Keratinocyte (primary cell): ENCODE measurements at regions not wholly inside any gene's neighbourhood (a gene's known extent, or its start where the extent isn't known, plus 50 kb on each side); places are given as distances from the start of the nearest gene placed in this dataset.

Source experiments
- DNase-seq: peaks from one replicate; pipeline ENCODE4 v3.0.0-alpha.2; 2011; ENCODE audit warnings: low read depth, missing footprints, low spot score
- FAIRE-seq: peaks from 2 replicates; lab custom pipeline; 2011; peaks lifted over from hg19 to GRCh38; lab: Jason Lieb, UNC
- H2AFZ ChIP-seq: 2 replicates; pipeline ENCODE4 v1.6.0; 2012; ENCODE audit warnings: low read length, control low read depth, inconsistent platforms; ENCODE audit not compliant: control insufficient read depth
- H3K27ac ChIP-seq: 2 replicates; pipeline ENCODE4 v1.5.1; 2011; ENCODE audit warnings: low read length; ENCODE audit not compliant: control insufficient read depth, insufficient read depth
- H3K27me3 ChIP-seq: 3 replicates; pipeline ENCODE4 v1.6.0; 2011; ENCODE audit warnings: low read length; ENCODE audit not compliant: control insufficient read depth, insufficient read depth; ENCODE audit errors: extremely low read depth
- H3K36me3 ChIP-seq, 2 experiments: 2 replicates in 1 of 2; 3 replicates in 1 of 2; pipeline ENCODE4 v1.5.1; 2011; ENCODE audit warnings: low read length in 2 of 2, mild to moderate bottlenecking in 1 of 2; ENCODE audit not compliant: control insufficient read depth in 2 of 2, insufficient read depth in 2 of 2; ENCODE audit errors: extremely low read depth in 1 of 2
- H3K4me1 ChIP-seq: 3 replicates; pipeline ENCODE4 v1.5.1; 2011; ENCODE audit warnings: low read length; ENCODE audit not compliant: control insufficient read depth, insufficient read depth; ENCODE audit errors: extremely low read depth
- H3K4me2 ChIP-seq: 3 replicates; pipeline ENCODE4 v1.6.0; 2011; ENCODE audit warnings: low read depth, low read length; ENCODE audit not compliant: control insufficient read depth, insufficient read depth; ENCODE audit errors: extremely low read depth
- H3K4me3 ChIP-seq, 3 experiments: fragments of 200-600 bp in 1 of 3; sonication (generic) in 1 of 3; 2 replicates in 2 of 3; 3 replicates in 1 of 3; pipeline ENCODE4 v1.5.1; 2011 to 2016; ENCODE audit warnings: low read length in 3 of 3, mild to moderate bottlenecking in 3 of 3, control low read depth in 2 of 3, inconsistent platforms in 1 of 3, low read depth in 1 of 3, mixed read lengths in 1 of 3, mixed run types in 1 of 3, moderate library complexity in 1 of 3; ENCODE audit not compliant: control insufficient read depth in 2 of 3, insufficient read depth in 2 of 3; ENCODE audit errors: extremely low read depth in 1 of 3
- H3K79me2 ChIP-seq: 2 replicates; pipeline ENCODE4 v1.6.0; 2012; ENCODE audit warnings: low read length; ENCODE audit not compliant: control insufficient read depth, insufficient read depth
- H3K9ac ChIP-seq: 3 replicates; pipeline ENCODE4 v1.6.0; 2011; ENCODE audit warnings: low read length; ENCODE audit not compliant: control insufficient read depth, insufficient read depth; ENCODE audit errors: extremely low read depth
- H3K9me1 ChIP-seq: 3 replicates; pipeline ENCODE4 v1.6.0; 2011; ENCODE audit warnings: low read length; ENCODE audit not compliant: control insufficient read depth, insufficient read depth; ENCODE audit errors: extremely low read depth
- H3K9me3 ChIP-seq: 2 replicates; pipeline ENCODE4 v1.5.1; 2012; ENCODE audit warnings: low read depth, low read length; ENCODE audit not compliant: control insufficient read depth
- H4K20me1 ChIP-seq: 3 replicates; pipeline ENCODE4 v1.6.0; 2011; ENCODE audit warnings: low read length; ENCODE audit not compliant: control insufficient read depth, insufficient read depth; ENCODE audit errors: extremely low read depth
- EZH2 ChIP-seq: IDR thresholded peaks from one replicate; pipeline ENCODE4 v1.6.1; 2012; ENCODE audit warnings: inconsistent platforms, mild to moderate bottlenecking, low read length, moderate library complexity
- dilution Hi-C: fragments of 300-500 bp; cut with MboI; formaldehyde crosslinking; loops from one replicate; pipeline ENCODE4 v1.7.0; 2020; ENCODE audit warnings: low sequenced_read_pairs; ENCODE audit not compliant: extremely low pct_ligation_motif_present
- TF ChIP-seq, protein P1 (sequence below), 3 experiments: IDR thresholded peaks in 1 of 3; conservative IDR thresholded peaks in 1 of 3; optimal IDR thresholded peaks in 1 of 3; 2 replicates in 2 of 3; 3 replicates in 1 of 3; pipeline versions ENCODE3 to v1.5.1; 2011; ENCODE audit warnings: low read length in 3 of 3, mild to moderate bottlenecking in 3 of 3, moderate library complexity in 2 of 3, control low read depth in 1 of 3, inconsistent platforms in 1 of 3; ENCODE audit not compliant: insufficient read depth in 2 of 3; ENCODE audit errors: extremely low read depth in 1 of 3

DNA sequence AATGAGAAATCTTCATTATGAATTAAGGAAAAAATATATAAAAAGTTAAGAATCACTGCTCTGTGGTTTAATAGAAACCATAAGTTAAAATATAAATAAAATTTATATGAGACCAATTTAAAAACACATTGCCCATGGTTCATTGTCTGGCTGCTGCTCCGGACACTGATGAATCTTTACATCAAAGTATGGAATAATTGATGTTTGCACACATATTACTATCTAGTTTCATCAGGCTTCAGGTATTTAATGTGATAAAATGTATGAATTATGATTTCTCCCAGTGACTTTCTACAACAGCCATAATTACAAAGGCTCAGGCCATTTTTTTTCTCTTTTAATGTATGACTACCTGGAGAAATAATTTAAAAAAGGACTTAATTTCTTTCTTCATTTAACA lies 599.1 kb upstream of the PRMT6 start:
- Histone ChIP-seq H3K9ac (no peak overlapping the region), H3K27me3 (no peaks in the 10 kb centered on the region), H2AFZ (no peak overlapping the region), H3K4me1 (no peaks in the 10 kb centered on the region), H3K27ac (no peak overlapping the region), H3K79me2 (no peaks in the 10 kb centered on the region), H3K9me1 (no peaks in the 10 kb centered on the region), H3K4me3 (no peak overlapping the region), H3K4me2 (no peak overlapping the region), H3K9me3 (no peaks in the 10 kb centered on the region), H4K20me1 (no peaks in the 10 kb centered on the region), H3K36me3 (no peaks in the 10 kb centered on the region)
- dilution Hi-C loops, result no loop called here
- TF ChIP-seq EZH2, result no peak
- TF ChIP-seq, protein P1, sequence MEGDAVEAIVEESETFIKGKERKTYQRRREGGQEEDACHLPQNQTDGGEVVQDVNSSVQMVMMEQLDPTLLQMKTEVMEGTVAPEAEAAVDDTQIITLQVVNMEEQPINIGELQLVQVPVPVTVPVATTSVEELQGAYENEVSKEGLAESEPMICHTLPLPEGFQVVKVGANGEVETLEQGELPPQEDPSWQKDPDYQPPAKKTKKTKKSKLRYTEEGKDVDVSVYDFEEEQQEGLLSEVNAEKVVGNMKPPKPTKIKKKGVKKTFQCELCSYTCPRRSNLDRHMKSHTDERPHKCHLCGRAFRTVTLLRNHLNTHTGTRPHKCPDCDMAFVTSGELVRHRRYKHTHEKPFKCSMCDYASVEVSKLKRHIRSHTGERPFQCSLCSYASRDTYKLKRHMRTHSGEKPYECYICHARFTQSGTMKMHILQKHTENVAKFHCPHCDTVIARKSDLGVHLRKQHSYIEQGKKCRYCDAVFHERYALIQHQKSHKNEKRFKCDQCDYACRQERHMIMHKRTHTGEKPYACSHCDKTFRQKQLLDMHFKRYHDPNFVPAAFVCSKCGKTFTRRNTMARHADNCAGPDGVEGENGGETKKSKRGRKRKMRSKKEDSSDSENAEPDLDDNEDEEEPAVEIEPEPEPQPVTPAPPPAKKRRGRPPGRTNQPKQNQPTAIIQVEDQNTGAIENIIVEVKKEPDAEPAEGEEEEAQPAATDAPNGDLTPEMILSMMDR (optimal IDR thresholded peaks at IDR 0.05 in 1 of 3, IDR thresholded peaks at IDR 0.05 in 1 of 3, conservative IDR thresholded peaks at IDR 0.05 in 1 of 3; ENCODE audit: extremely low read depth in 1 of 3, insufficient read depth in 2 of 3, low read length in 3 of 3), result no peak
- FAIRE-seq, result no peak
- DNase-seq, result no peak

DNA sequence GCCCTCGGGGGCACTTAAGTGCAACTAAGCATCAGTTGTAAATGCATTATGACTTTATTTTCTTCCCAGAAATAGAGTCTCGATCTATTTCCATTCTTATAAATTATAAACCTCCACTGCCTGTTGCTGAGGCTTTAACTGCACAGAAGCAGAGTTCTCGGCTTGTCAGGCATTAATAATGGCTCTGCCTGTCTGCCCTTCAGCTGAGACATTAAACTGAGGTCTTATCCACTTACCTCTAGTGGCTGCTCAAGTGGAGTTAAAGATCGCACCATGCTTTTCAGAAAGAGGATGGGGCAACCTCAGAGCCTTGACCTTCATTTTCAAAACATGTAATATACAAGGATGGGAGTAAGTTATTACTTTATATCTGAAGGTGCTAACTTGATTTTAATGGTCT lies 597.6 kb upstream of the PRMT6 start:
- Histone ChIP-seq H3K9me3 (no peaks in the 10 kb centered on the region), H3K79me2 (no peaks in the 10 kb centered on the region), H3K9me1 (no peaks in the 10 kb centered on the region), H3K27ac (no peak overlapping the region), H3K36me3 (no peaks in the 10 kb centered on the region), H3K4me1 (no peaks in the 10 kb centered on the region), H3K27me3 (no peaks in the 10 kb centered on the region), H3K4me2 (no peak overlapping the region), H3K4me3 (no peak overlapping the region), H2AFZ (no peak overlapping the region), H4K20me1 (no peaks in the 10 kb centered on the region), H3K9ac (no peak overlapping the region)
- FAIRE-seq, result no peak
- no peak for DNase-seq
- no peak for TF ChIP-seq EZH2
- TF ChIP-seq, protein P1 (optimal IDR thresholded peaks at IDR 0.05 in 1 of 3, IDR thresholded peaks at IDR 0.05 in 1 of 3, conservative IDR thresholded peaks at IDR 0.05 in 1 of 3; ENCODE audit: extremely low read depth in 1 of 3, insufficient read depth in 2 of 3, low read length in 3 of 3), result no peak
- dilution Hi-C loops, result no loop called here
